DMS53 treated with DMSO at 0.1 percent for 48 hours (cell line): ENCODE measurements at regions not wholly inside any gene's neighbourhood (a gene's known extent, or its start where the extent isn't known, plus 50 kb on each side); places are given as distances from the start of the nearest gene placed in this dataset.
"Not testable (repeated sequence)": the region's sequence is repeated elsewhere in the genome, so short reads cannot be mapped to it uniquely, and the experiment has no call there.

Experiments used
- DNase-seq: peaks from one replicate; lab custom pipeline; 2025; ENCODE audit not compliant: unreplicated experiment; lab: John Stamatoyannopoulos, UW

DNA sequence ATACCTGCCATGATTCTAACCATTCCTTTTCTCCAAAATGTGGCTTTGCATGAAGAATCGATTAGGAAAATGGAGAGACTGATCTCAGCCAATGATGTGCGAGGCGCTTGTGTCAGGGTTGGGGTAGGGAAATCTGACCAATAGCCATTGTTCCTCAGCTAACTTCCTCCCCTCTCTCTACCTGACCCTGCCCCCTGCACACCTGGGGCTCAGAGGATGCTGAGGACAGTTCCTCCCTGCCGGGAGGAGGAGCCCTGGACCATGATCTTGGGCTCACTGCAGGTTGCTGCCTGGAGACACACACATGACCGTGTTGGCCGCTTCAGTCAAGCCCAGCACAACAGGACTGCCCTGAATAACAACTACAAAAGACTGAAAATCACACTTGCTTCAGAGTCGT lies 119.8 kb upstream of the SFSWAP start:
- no peak for DNase-seq

DNA sequence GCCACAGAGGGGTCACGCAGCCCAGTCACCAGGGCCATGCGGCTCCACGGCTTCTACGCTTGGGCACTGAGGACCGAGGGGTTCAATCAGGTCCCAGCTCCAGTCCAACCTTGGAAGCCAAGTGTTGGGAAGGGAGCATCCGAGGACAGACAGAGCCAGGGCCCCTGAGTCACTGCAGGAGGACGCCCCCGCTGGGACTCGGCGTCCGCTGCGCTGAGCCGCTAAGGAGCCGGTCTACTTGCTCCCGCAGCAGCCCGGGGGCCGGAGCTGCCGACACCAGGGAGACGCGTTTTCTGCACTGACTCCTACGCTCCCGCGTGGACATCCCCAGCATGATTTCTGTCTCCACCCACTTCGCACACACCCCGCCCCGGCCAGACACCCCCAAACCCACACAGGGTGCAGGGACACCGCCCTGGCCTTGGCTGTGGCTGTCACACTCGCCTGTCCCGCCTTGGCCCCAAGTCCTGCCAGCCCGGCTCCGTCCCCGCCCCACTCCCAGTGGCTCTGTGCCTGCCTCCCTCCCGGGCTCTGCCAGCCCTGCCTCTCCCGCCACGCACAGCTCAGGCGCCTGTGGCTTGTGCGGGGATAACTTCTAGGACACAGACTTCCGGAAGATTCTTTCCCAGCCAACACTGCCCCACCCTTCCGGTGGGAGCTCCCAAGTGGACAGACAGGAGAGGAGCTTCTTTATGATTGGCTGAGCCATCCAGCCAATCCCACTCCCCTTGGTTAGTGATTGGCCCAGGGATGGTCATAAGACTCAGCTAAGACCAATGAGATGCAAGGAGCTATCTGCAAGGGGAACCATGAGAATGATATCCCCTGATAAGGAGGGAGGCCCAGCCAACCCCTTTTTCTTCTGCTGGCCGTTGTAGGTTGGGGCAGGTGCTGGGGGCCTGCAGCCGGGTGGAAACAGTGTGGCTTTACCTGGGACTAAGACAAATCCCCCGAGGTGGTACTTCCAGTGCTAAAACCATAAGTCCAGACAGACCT lies 118.9 kb upstream of the SFSWAP start:
- no peak for DNase-seq

DNA sequence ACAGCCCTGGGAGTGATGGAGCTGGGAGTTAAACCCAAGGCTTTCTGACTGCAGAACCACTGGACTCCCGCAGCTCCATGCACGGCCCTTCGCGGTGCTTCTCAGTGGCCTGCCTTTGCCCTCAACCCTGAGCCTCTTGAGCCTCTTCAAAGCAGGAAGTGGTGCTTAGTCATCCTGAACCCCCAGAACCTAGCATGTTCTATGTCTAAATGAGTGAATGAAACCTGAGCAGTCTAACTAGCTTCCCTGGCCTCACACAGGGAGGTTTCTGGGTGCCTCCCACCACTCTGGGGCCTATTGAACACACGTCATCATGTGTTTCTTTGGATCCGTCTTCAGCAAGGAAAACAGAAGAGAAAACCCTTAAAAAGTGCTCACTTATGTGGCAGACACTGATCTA lies 117.9 kb upstream of the SFSWAP start:
- no peak for DNase-seq

DNA sequence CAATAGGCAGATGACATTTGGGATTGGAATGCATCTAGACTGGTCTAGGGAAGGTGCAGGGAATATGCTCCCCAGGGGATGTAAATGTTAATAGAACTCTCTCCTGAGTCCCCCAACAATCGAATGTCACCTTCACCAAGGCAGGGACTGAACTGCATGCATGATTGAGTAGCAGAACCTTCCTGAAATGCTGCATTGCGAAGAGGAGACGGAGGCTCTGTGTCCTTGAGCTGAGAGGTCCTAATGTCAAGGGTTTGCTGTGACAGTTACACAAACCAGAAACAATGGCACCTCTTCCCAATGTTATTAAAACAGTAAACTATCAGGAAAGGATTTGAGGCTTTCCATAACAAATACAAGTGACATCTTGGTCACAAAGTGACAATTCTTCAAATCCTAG lies 117.5 kb upstream of the SFSWAP start:
- no peak for DNase-seq

GRCh38 chr12:131596115-131596514 lies 114.8 kb upstream of the SFSWAP start:
- no peak for DNase-seq

DNA sequence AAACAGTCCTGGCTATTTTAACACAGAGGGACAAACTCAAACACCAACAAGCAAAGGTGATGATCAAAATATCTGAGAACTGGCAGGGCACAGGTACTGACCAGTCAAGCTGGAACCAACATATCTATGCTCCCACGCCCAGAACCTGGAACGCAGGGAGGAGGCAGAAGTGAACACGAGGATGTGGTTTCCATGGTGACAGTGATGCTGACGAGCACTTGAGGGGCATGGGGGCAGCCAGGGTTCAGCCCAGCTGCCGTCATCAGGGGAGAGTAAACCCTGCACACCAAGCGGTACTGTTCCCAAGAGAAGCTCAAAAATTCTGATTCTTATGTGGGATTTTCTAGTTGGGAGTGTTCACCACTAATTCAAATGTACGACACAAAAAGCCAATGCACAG lies 113.6 kb upstream of the SFSWAP start:
- DNase-seq, result no peak

DNA sequence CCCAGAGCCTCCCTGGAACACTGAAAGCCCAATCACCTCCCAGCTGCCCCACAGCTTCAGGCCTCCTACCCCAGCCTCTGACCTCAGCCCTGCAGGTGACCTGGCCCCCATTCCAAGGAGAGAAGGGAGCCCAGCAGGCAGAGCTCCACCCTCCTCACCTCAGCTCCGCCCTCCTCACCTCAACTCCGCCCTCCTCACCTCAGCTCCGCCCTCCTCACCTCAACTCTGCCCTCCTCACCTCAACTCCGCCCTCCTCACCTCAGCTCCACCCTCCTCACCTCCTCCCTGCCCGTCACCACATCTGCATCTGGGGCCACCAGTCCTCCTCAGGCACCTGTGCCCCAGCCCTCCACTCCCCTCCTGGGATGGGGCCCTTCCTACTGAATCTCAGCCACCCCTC lies 112.2 kb upstream of the SFSWAP start:
- no peak for DNase-seq

- no peak for DNase-seq
These were observed 111.4 kb upstream of the SFSWAP start for GRCh38 chr12:131599190-131600159.

DNA sequence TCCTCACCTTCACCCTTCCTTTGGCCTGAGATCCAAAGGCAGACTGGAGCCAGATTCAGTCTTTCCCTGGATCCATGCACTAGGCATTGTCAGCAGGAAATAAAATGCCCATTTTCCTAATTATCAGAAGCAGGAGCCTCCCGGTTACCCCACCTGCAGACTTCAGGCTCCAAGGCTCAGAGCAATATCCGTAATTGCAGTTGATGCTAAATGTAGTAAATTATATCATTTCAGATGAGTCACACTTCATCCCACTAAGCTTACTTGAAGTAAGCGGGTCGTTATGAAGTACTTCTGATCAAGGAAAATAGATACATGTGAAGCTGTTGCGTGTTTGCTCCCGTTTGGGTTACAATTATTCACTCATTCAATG lies 110.7 kb upstream of the SFSWAP start:
- no peak for DNase-seq

GRCh38 chr12:131601499-131601898 lies 109.4 kb upstream of the SFSWAP start:
- DNase-seq, result not testable (repeated sequence)

DNA sequence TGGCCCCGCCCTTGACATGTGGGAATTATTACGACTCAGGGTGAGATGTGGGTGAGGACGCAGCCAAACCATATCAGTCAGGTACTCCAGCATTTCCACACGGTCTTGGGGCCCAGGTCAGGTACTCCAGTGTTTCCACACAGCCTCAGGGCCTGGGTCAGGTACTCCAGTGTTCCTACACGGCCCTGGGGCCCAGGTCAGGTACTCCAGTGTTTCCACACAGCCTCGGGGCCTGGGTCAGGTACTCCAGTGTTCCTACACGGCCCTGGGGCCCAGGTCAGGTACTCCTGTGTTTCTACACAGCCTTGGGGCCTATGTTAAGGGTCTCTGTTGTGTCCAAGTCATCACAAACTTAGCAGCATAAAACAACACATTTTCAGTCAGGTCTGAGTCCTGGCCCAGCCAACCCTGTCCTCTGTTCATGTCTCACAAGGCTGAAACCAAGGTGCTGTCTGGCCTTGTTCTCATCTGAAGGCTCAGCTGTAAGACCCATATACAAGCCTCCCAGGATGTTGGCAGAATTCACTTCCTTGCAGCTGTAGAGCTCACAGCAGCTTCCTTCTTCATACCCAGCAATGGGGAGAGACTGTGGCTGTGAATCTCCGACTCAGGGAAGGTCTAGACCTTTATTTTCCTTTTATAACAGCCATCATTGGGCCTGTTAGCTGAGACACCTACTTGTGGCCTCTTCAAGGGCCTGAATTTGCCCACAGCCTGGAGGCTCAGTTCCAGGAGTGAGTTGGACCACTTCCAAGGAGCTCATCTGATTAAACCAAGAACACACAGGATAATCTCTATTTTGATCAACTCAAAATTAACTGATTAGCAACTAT lies 107.6 kb upstream of the SFSWAP start:
- no peak for DNase-seq

- DNase-seq, result no peak
These were observed 106.7 kb upstream of the SFSWAP start for GRCh38 chr12:131603939-131604795.

DNA sequence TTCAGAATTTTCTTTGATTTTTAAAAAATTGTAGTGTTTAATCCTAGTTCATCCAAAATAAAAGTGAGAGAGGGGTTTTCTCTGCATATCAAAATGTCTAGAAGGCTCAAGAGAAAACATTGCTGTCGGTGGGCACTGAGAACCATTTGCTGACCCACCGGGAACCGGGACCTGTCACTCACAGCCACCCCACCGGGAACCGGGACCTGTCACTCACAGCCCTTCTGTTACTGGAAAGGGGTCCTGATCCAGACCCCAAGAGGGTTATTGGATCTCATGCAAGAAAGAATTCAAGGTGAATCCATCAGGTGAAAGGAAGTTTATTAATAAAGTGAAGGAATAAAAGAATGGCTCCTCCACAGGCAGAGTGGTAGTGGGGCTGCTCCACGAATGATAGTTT lies 106.0 kb upstream of the SFSWAP start:
- no peak for DNase-seq

- no peak for DNase-seq
These were observed 105.5 kb upstream of the SFSWAP start for GRCh38 chr12:131605304-131605829.

GRCh38 chr12:131606218-131606901 lies 104.5 kb upstream of the SFSWAP start:
- DNase-seq, result no peak

DNA sequence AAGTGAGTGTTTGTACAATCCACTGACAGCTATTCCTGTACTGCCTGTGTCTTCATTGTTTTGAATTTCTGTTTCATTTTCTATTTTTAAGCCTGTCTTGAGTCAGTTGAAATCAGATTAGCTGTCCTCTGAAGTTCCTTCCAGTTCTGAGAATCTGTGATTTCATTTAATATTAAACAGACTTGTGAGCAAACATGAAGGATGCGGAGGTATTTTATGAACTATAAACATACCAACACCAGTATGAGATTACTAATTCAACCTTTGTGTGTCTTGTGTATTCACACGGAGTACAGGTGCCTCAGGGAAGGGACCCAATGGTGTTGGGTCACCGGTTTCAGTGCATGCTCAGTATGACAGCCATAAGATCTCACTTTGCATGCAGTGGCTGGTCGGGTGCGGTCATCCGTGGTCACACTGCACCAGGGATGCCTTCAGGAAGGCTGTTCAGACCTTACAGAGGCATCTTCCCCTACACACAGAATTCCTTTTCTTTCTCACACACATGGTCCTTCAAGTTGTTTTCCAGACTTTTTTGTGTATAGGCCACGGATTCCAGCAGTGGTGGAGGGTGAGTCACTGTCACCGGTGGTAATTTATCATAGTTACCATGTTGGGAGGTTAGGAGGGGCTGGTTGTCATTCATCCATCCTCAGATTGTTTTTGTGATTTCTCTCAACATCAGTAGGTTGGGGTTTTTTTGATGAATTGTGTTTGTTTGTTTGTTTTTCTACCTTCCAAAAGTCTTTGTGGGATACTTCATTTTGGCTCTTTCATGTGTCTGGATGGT lies 103.0 kb upstream of the SFSWAP start:
- DNase-seq, result no peak

- DNase-seq, result no peak
These were observed 101.9 kb upstream of the SFSWAP start for GRCh38 chr12:131608740-131609690.
